GM19043 (cell line): ENCODE measurements at regions not wholly inside any gene's neighbourhood (a gene's known extent, or its start where the extent isn't known, plus 50 kb on each side); places are given as distances from the start of the nearest gene placed in this dataset.
"Not testable (repeated sequence)": the region's sequence is repeated elsewhere in the genome, so short reads cannot be mapped to it uniquely, and the experiment has no call there.

Experiments used
- ATAC-seq: cut with Tn5 transposase; IDR thresholded peaks from one replicate; pipeline ENCODE4 v1.9.1; 2021; ENCODE audit warnings: low read depth; ENCODE audit not compliant: unreplicated experiment

DNA sequence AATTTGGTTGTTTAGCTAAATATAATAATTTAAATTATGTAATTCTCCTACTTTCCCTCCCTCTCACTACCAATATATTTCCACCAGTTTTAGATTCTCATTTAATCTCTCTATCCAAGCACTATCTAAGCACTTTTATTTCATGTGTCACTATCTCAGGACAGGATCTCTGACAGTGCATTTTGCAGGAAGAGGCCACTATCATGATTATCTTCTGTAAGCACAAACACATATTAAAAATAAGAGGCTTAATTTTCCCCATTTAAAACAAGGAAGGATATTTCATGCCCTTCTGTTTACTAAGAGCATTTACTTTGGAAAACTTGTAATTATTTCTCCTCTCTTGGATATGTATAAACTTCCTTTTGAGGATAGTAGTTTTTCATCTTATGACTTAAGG is 726.2 kb upstream of the ZNF804A start:
- ATAC-seq, result no peak

DNA sequence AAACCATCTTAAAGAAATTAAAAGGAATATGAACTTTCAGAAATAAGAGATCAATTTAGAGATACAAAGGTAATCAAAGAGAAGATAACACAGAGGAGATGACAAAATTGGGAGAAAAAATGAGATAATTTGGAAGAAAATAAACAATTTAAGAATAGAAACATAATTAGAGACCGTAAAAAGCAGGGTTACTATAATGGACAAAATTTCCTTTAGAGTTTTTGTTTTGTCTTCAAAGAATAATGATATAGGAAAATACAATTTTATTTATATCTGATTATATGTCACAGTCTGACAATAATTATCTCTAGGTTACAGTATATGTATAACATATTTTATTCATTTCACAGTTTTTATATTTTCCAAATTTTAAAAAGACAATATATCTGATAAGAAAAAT is 716.4 kb upstream of the ZNF804A start:
- no peak for ATAC-seq

DNA sequence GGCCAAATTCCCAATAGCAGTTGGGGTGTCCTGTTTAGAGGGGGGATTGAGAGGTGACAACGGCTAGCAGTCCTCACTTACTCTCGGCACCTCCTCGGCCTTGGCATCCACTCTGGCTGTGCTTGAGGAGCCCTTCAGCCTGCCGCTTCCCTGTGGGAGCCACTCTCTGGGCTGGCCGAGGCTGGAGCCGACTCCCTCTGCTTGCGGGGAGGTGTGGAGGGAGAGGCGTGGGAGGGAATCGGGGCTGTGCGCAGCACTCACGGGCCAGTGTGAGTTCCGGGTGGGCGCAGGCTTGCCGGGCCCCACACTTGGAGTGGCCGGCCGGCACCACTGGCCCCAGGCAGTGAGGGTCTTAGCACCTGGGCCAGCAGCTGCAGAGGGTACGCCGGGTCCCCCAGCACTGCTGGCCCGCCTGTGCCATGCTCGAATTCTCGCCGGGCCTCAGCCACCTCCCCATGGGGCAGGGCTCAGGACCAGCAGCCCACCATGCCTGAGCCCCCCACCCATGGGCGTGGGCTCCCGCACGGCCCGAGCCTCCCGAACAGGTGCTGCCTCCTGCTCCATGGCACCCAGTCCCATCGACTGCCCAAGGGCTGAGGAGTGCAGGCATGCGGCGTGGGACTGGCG is 705.9 kb upstream of the ZNF804A start:
- ATAC-seq, result no peak

DNA sequence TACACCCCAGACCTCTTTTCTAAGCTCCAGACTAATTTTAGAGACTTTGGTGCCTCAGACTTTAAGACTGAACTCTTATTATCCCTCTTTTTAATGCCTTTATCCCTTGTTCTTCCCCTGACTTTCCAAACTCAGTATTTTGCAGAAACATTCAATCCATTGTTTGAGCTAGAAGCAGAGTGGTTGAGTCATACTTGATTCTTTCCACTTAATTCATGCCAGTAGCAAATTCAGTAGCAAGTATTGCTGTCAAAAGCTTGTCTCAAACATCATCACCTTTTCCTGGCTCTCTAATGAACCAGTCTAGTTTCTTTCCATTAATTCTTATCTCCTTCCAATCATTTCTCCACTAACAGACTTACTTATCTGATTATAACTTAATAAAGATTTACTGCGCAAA is 699.7 kb upstream of the ZNF804A start:
- no peak for ATAC-seq

DNA sequence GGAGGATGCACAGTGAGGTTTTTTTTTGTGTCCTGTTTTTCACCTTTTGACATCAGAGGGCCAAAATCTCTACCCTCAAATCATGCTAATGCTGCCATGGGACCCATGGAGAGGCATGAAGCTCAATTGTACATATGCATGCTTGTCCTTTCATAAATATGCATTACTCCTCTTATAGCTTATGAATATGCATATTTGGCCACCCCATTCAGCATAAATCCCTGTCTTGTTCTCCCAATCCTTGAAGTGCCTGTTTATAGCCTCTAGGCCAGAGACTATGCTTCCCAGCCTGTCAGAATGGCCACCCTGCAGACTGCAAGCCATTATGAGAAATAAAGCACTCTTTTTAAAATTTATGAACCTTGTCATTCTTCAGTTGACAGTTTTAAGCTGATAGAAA is 696.4 kb upstream of the ZNF804A start:
- ATAC-seq, result no peak

DNA sequence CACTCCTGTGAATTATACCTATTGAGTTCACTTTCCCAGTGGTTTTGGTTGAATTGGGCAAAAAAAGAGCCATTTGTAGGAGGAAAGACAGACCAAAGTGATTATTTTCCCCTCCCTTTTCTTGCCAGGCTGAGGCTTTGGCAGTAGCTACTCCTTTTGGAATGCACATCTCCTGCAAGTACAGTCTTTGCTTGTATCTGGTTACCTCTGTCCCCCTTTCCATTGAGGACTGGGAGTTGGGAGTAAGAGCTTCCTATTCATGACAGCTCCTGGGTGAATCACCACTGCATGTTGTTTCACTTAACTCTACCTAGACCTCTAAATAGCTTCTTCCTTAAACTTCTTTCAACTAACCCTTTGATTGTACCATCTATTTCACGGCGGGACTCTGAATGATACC is 695.3 kb upstream of the ZNF804A start:
- no peak for ATAC-seq

DNA sequence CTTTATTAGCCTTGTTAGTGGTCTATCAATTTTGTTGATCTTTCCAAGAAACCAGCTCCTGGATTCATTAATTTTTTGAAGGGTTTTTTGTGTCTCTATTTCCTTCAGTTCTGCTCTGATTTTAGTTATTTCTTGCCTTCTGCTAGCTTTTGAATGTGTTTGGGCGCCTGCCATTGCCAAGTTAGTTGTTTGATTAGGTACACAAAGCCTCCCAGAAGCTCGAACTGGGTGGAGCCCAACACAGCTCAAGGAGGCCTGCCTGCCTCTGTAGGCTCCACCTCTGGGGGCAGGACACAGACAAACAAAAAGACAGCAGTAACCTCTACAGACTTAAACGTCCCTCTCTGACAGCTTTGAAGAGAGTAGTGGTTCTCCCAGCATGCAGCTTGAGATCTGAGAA is 682.3 kb upstream of the ZNF804A start:
- not testable (repeated sequence) for ATAC-seq

DNA sequence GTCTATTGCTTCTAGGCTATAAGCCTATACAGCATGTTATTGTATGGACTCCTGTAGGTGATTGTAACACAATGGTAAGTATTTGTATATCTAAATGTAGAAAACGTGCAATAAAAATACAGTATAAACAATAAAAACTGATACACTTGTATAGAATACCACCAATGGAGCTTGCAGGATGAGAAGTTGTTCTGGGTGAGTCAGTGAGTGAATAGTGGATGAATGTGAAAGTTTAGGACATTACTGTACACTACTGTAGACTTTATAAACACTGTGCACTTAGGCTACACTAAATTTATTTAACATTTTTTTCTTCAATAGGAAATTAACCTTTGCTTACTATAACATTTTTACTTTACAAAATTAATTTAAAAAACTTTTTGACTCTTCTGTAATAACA is 679.2 kb upstream of the ZNF804A start:
- ATAC-seq, result no peak

DNA sequence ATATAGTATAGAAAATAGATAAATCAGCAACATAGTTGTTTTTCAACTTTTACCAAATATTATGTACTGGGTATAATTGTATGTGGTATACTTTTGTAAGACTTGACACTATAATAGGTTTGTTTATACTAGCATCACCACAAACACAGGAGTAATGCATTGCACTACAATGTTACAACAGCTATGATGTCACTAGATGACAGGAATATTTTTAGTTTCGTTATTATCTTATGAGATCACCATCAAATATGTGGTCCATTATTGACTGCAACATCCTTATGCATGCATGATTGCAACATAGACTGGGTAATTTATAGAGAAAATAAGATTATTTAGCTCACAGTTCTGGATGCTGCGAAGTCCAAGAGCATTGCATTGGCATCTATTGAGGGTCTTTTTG is 678.4 kb upstream of the ZNF804A start:
- ATAC-seq, result no peak

DNA sequence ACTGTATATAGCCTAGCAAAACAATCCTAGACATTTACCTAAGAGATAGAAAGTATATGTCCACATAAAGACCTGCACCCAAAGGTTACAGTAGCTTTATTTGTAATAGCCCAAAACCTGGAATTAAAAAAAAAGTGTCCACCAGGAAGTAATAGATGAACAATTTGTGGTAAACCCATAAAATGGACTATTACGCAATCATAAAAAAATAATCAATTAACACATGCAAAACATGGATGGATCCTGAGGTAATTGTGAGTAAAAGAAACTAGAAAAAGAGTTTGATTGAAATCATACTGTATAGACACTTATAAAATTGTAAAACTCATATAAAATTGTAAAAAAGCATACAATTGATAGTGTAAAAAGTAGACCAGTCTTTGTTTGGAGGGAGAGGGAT is 673.0 kb upstream of the ZNF804A start:
- no peak for ATAC-seq

DNA sequence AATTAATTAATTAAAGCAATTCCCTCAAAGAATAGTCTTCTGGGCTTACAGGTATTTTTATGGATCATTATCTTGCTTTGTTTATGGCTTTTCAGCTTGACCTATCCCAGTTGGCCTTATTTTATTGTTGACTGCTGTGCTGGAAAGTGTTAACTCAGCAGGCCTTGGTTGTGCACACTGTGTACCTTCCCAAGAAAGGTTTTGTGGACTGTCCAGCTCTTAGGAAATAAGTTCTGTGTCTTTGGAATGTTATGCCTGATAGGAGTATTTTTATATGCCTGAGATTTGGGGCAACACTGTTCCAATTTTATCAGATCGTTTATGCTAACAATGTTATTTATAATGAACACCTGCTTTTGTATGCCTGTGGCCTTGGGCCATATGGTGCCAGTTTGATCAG is 671.9 kb upstream of the ZNF804A start:
- no peak for ATAC-seq

DNA sequence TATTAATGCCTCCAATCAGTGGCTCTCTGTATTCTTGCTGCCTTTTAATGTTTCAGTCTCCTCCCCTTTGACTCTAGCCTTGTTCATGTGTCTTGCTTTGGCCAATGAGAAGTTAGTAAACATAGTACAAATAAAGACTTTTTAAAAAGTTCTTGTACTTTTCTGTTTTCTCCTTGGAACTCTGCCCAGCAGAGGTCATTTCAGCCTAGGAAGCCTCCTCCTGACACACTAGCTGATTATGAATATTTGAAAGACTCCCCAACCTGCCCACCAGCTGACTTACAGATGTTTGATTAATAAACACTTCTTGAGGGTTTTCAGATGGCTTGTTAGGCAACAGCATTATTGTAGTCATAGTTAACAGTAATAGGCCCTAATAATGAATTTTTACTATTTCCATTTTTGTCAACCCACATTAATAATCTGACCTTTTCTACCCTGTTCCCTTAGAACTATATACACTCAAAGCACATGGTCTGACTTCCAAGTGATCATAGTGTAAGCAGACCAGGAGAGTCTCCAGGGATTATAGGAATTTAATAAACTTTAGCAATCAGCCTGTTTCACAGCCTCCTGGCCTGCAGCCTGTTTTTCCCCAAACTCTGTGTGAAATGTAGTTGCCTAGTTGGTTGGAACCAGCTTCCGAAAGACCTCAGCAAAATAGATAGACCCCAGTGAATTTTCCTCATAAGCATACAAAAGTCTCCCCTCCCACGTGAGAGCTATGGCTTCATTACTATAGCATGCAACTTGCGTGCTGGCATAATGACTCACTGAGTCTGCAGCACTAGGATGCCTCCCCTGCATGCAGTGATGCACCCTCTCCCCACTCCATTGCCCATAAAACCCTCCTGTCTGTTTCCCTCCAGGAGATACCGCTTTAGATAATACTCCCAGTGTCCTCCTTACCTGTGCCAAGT is 670.7 kb upstream of the ZNF804A start:
- ATAC-seq, result no peak

DNA sequence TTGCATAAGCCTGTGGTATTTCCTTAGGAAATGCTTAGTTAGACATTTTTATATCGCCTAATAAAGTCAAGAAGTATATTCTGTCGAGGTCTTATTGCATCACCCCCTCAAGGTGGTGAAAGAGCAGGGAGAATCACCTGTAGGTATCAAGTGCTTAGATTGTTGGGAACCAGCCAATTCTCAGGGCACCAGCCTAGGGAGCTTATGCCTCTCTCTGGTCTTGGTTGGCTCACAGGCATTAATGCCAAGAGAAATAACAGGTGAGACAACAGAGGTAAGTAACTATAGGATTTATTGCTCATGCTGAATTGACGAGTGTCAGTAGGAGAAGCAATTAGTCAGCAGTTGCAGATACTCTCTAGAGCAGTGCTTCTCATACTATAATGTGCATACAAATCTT is 663.3 kb upstream of the ZNF804A start:
- no peak for ATAC-seq

DNA sequence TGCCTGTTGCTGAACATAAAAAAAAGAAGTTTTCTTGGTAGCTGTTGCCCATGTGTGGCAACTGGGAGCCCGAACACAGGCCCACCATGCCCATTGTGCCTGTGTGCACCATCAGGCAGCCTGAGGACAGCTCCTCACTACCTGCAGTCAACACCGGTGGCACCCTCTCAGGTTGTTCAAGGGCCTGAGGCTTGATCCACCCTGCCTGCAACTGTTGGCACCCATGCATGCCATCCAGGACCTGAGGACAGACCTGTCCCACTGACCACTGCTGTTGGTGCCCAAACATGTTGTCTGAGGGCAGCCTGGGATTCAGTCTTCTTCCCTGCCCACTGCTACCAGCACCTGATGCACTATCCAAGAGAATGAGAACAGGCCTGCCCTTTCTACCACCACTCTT is 661.1 kb upstream of the ZNF804A start:
- ATAC-seq, result no peak

DNA sequence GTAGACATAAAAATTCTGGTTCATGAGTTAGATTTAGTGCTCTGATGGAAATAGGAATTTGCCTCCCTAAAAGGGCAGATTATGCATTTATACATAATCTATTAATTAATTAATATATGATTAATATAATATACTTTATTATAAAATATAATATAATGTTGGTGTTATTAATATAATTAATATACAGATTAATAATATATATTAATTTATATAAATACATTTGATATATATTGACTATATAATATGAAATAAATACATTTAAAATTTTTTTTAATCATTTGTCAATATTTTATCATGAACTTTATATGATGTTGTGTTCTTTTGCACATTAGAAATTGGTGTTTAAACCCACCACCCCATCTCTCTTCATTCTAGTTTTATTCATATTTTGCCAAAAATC is 652.1 kb upstream of the ZNF804A start:
- no peak for ATAC-seq

DNA sequence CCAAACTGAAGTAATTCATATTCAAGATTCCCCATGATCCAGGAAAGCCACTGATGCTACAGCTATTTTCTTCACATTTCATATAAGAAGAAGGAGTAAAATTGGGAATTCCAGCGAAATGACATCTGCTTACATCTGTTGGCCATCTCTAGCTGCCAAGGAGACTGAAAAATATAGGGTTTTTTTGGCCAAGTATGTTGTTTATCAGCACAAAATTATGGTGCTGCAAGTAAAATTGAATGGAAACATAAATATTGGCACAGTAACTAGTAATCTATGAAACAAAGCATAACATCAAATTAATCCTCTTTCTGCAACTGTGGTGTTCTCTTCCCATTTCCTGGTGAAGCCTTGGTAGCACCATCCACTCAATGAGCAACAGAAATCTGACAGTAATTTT is 649.5 kb upstream of the ZNF804A start:
- no peak for ATAC-seq

DNA sequence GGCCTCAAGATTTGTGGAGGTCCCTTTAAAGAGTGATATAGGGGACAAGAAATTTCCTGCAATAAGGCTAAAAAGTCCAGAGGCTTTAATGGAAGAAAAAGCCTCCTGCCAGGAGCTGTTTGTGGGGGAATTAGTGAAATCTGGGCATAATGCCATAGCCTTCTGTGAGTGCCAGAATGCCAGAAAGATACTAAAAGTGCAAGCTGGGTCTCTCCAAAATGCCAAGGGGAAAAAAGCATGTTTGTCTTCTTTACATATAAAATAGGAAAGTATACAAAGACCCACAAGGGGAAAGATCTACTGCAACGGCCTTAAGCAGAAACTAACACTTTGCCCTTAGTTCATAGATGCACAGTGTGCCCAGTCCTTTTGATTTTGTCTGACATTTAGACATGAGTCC is 647.7 kb upstream of the ZNF804A start:
- ATAC-seq, result no peak

DNA sequence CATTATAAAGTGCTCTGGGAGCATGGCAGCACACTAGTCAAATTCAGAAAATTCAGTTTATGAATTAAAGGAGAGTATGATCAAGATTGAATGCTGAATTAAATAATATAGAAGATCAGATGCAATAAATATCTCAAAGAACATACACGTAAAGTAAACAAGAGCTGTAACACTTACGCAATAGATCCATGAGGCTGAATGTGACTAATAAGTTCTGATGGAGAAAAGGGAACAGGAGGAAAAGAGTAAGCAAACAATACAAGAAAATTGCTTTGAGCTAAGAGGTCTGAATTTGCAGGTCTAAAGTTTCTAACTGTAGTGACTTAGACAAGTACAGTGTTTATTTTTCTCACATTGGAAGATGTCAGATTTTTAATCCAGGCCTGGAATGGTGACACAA is 646.7 kb upstream of the ZNF804A start:
- no peak for ATAC-seq

DNA sequence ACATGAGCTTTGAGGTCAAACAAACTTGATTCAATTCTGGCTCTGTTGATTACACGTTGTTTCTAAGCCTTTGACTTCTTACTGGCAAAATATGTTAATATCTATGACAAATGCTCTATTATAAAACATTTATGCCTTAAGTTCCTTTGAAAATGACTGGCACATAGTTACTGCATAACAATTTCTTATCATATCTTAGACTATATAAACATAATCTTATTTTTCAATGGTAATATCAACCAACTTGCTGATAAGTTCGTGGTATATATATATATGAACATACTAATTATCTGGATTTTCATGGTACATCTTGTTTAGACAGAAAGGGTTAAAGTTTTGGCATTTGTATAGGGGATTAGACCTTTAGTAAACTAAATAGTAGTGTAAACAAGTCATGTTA is 645.6 kb upstream of the ZNF804A start:
- ATAC-seq, result no peak

DNA sequence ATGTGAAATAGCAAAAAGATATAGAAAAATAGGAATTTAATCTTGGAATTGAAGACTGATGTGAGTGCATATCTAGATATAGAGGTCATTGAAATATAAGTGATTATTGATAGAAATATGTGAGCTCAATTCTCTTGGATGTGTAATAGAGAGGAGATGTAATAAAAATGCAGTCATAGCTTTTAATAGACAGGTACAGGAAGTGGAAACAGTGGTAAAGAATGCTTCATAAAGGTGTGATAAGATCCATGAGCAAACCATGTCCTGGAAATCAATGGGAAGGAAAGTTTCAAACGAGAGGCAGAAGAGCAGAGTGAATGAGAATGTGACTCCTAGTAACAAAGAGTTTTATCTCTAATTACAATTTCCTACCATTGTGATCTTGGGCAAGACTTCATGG is 634.7 kb upstream of the ZNF804A start:
- no peak for ATAC-seq

DNA sequence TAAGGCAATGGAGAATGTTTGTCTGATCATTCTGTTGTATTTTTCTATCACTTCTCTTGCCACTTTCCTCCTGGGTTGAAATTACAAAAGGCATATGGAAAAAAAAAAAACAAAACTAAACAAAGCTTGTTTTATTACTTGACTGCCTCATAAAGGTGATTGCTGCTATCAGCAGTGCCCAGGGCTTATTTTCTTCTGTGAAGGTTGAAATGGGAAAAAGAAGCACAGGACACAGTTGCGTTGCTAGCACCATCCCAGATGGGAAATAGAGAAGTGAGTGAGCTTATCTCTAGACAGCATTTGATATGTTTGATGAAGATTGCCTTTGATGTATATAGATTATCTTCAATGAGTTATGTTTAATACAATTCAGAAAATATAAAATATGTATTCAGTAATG is 633.8 kb upstream of the ZNF804A start:
- no peak for ATAC-seq

DNA sequence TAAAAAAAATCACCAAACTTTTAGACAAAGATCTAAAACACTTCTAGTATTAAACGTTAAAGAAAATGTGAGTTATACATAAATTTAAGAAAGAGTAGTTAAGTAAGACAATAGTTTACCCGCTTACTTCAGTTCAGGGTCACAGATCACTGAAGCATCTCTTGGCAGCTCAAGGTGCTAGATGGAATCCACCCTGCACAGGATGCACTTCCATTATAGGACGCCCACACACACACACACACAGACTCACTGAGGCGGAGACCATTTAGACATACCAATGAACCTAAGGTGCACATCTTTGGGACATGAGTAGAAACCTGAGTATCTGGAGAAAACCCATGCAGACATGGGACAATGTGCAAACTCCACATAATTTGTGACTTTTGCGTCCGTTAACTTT is 630.6 kb upstream of the ZNF804A start:
- no peak for ATAC-seq
